Left lung (tissue), 4 donors: ENCODE measurements at regions not wholly inside any gene's neighbourhood (a gene's known extent, or its start where the extent isn't known, plus 50 kb on each side); places are given as distances from the start of the nearest gene placed in this dataset.

Experiments used
- ATAC-seq: fragments of 200-7000 bp; cut with Tn5 transposase; one replicate; pipeline ENCODE4 v1.9.1; 2020; ENCODE audit warnings: moderate library complexity
- DNase-seq, 4 donors: peaks; one replicate each; pipeline ENCODE4 v3.0.0-alpha.2; 2013 to 2020
- H3K27ac ChIP-seq, 2 donors: fragments of 200-600 bp; sonication (generic) in 1 of 2; one replicate each; pipeline versions ENCODE4 v1.5.0 to v1.8.0; 2020 to 2021
- H3K27me3 ChIP-seq, 2 donors: fragments of 200-600 bp; sonication (generic) in 1 of 2; one replicate each; pipeline versions ENCODE4 v1.5.0 to v1.8.0; 2020 to 2021
- H3K36me3 ChIP-seq, 2 donors: fragments of 200-600 bp; sonication (generic) in 1 of 2; one replicate each; pipeline versions ENCODE4 v1.5.0 to v1.8.0; 2020 to 2021
- H3K4me1 ChIP-seq, 2 donors: fragments of 200-600 bp; one replicate each; pipeline ENCODE4 v1.8.0; 2021
- H3K4me3 ChIP-seq, 2 donors: fragments of 200-600 bp; sonication (generic) in 1 of 2; one replicate each; pipeline versions ENCODE4 v1.5.0 to v1.8.0; 2020 to 2021; ENCODE audit warnings: mild to moderate bottlenecking in 1 of 2
- H3K9me3 ChIP-seq, 2 donors: fragments of 200-600 bp; sonication (generic) in 1 of 2; one replicate each; pipeline versions ENCODE4 v1.5.0 to v1.8.0; 2020 to 2021
- CTCF ChIP-seq, 2 donors: fragments of 200-600 bp; sonication (generic) in 1 of 2; IDR thresholded peaks; one replicate each; pipeline versions ENCODE4 v1.5.0 to v1.8.0; 2021; ENCODE audit warnings: antibody characterized with exemption in 2 of 2
- intact Hi-C, 2 donors: fragments of 100-400 bp; cut with DNase I; formaldehyde crosslinking; loops; one replicate each; pipeline versions ENCODE4 v1.11.2 to v1.14.2; 2022
- donor health status: DM: no; HTN: yes; CAD: no.
- donor health status: DM: no; HTN: no; CAD: no.

- Histone ChIP-seq H3K36me3 (no peaks in the 10 kb centered on the region), H3K27ac (peak overlapping the region in 1 of 2 donors; percentile 35), H3K4me1 (peaks cover 0 to 15% of the 10 kb centered on the region in 2 donors), H3K4me3 (no peak overlapping the region), H3K27me3 (no peaks in the 10 kb centered on the region), H3K9me3 (no peaks in the 10 kb centered on the region)
- no peak for DNase-seq
- intact Hi-C loops, result no loop called here
- ATAC-seq, result peak; percentile 53
- TF ChIP-seq CTCF (IDR thresholded peaks at IDR 0.05), result no peak
These were observed 167.8 kb downstream of the BCL11A start for GRCh38 chr2:60385648-60386047.

- H3K36me3 ChIP-seq, result no peaks in the 10 kb centered on the region
- intact Hi-C loops, result no loop called here
- H3K4me3 ChIP-seq, result no peak overlapping the region
- TF ChIP-seq CTCF (IDR thresholded peaks at IDR 0.05), result no peak
- H3K27me3 ChIP-seq, result no peaks in the 10 kb centered on the region
- H3K27ac ChIP-seq, result no peak overlapping the region
- H3K9me3 ChIP-seq, result no peaks in the 10 kb centered on the region
- ATAC-seq, result no peak
- peaks cover 0 to 15% of the 10 kb centered on the region in 2 donors for H3K4me1 ChIP-seq
- DNase-seq, result no peak
These were observed 169.9 kb downstream of the BCL11A start for GRCh38 chr2:60383401-60384143.

- ATAC-seq (no peak), DNase-seq (no peak)
- H3K36me3 ChIP-seq, result no peaks in the 10 kb centered on the region
- no peaks in the 10 kb centered on the region for H3K27me3 ChIP-seq
- TF ChIP-seq CTCF (IDR thresholded peaks at IDR 0.05), result no peak
- no peaks in the 10 kb centered on the region for H3K9me3 ChIP-seq
- H3K27ac ChIP-seq, result no peak overlapping the region
- peaks cover 0 to 4% of the 10 kb centered on the region in 2 donors for H3K4me1 ChIP-seq
- no peak overlapping the region for H3K4me3 ChIP-seq
- intact Hi-C loops, result no loop called here
These were observed 173.0 kb downstream of the BCL11A start for GRCh38 chr2:60380411-60380810.

- Histone ChIP-seq H3K27me3 (no peaks in the 10 kb centered on the region), H3K36me3 (no peaks in the 10 kb centered on the region), H3K4me1 (no peaks in the 10 kb centered on the region), H3K4me3 (no peak overlapping the region), H3K27ac (no peak overlapping the region), H3K9me3 (no peaks in the 10 kb centered on the region)
- DNase-seq (no peak), ATAC-seq (no peak)
- no peak for TF ChIP-seq CTCF (IDR thresholded peaks at IDR 0.05)
- intact Hi-C loops, result no loop called here
These were observed 173.8 kb downstream of the BCL11A start for GRCh38 chr2:60379684-60380083.

- Histone ChIP-seq H3K36me3 (no peaks in the 10 kb centered on the region), H3K4me1 (no peaks in the 10 kb centered on the region), H3K27me3 (no peaks in the 10 kb centered on the region), H3K4me3 (no peak overlapping the region), H3K27ac (no peak overlapping the region), H3K9me3 (no peaks in the 10 kb centered on the region)
- DNase-seq (no peak), ATAC-seq (no peak)
- TF ChIP-seq CTCF (IDR thresholded peaks at IDR 0.05), result no peak
- intact Hi-C loops, result no loop called here
These were observed 174.2 kb downstream of the BCL11A start for GRCh38 chr2:60379216-60379615.
